ENCODE measurements at regions not wholly inside any gene's neighbourhood (a gene's known extent, or its start where the extent isn't known, plus 50 kb on each side); places are given as distances from the start of the nearest gene placed in this dataset.

DNA sequence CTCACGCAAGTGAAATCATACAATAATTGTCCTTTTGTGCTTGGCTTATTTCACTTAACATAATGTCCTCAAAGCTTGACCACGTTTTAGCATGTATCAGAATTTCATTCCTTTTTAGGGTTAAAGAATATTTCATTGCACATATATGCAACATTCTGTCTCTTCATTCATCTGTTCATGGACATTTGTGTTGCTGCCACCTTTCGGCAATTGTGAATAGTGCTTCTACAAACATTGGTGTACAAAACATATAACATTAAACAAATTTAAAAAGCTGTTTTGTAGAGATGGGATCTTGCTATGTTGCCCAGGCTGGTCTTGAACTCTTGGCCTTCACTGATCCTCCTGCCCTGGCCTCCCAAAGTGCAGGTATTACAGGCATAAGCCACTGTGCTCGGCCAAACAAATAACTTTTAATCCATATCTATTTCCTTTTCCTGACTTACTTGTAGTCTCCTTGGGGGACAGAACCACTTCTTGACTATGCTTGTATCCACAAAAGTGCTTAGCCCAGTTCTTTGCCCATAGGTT lies 209.3 kb downstream of the SLC4A3 start (continued):
- TF ChIP-seq KAT7 (CRISPR knock-in tag; IDR thresholded peaks at IDR 0.05; ENCODE audit: borderline replicate concordance), result no peak
- TF ChIP-seq SMC3 (IDR thresholded peaks at IDR 0.05; ENCODE audit: low read length), result peak; percentile 25; the same call in 1 of the 2 replicates
- TF ChIP-seq FOXA1 (IDR thresholded peaks at IDR 0.05), result no peak
- TF ChIP-seq FOXA1 (CRISPR knock-in tag; IDR thresholded peaks at IDR 0.05), result peak; percentile 59; the same call in 1 of the 2 replicates
- 0 out of 2 replicates have a peak, but pooled peaks have one; percentile 23 for TF ChIP-seq FOXA3 (CRISPR knock-in tag; IDR thresholded peaks at IDR 0.05)
- TF ChIP-seq, protein P1, sequence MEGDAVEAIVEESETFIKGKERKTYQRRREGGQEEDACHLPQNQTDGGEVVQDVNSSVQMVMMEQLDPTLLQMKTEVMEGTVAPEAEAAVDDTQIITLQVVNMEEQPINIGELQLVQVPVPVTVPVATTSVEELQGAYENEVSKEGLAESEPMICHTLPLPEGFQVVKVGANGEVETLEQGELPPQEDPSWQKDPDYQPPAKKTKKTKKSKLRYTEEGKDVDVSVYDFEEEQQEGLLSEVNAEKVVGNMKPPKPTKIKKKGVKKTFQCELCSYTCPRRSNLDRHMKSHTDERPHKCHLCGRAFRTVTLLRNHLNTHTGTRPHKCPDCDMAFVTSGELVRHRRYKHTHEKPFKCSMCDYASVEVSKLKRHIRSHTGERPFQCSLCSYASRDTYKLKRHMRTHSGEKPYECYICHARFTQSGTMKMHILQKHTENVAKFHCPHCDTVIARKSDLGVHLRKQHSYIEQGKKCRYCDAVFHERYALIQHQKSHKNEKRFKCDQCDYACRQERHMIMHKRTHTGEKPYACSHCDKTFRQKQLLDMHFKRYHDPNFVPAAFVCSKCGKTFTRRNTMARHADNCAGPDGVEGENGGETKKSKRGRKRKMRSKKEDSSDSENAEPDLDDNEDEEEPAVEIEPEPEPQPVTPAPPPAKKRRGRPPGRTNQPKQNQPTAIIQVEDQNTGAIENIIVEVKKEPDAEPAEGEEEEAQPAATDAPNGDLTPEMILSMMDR (CRISPR knock-in tag; IDR thresholded peaks at IDR 0.05), result peak; percentile 60
- no peak for TF ChIP-seq ZNF251 (CRISPR knock-in tag; IDR thresholded peaks at IDR 0.05)
- TF ChIP-seq CBX2 (IDR thresholded peaks at IDR 0.05; ENCODE audit: low read depth, low read length), result no peak
- TF ChIP-seq CBX2 (CRISPR knock-in tag; IDR thresholded peaks at IDR 0.05; ENCODE audit: low read depth), result no peak

DNA sequence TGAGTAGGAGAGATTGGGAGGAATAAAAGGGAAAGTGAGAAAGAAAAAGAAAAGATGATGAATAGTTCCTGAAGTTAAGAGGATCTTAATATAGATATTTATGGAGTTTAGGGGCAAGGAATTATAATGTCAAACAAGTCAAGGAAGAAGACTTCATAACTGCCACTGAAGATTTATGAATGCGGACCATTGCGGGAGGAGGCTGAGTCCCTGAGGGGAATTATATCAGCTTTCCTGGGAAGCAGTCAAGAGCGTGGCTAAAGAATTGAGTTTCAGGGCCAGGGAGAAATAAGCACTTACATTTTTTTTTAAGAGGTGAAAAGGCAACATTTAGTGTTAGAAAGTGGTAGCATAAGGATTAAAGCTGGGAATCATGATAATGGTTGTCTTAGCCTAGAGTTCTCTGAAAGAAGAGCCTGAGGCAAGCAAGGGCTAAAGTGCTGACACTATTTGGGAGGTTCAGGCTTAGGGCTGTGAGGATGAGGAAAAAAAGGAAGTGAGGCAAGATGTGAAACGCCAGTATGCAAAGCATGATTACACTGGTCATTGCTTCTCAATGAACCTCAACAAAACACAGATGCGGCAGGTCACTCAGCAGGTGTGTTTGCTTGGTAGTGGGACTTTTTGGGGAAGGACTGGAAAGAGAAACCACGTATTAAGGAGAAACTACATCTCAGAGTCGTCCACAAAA lies 217.1 kb downstream of the SLC4A3 start:
- FAIRE-seq (no peak), ATAC-seq (no peak), DNase-seq (ENCODE audit: low spot score) (no peak)
- in situ Hi-C loops (cut with HindIII; ENCODE audit: extremely low pct_ligation_motif_present, low pct_unique_long_range_greater_than_20kb) (no loop called here), intact Hi-C loops (cut with micrococcal nuclease; ENCODE audit: unreplicated experiment) (no loop called here)
- ChIA-PET POLR2A (no interaction called here), CTCF (ENCODE audit: low intra/inter-chr PET ratio, low total read pairs) (no interaction called here)
- no TSS peak for BruUV-seq (replicated peaks)
- WGBS (ENCODE audit: low lambda C conversion rate), result 34% methylated on average over 7 of the region's 7 CpGs
- Histone ChIP-seq H3K9ac (ENCODE audit: insufficient read depth, low read depth, low read length) (no peak overlapping the region), H3K36me3 (replicated peaks in 1 of 2; ENCODE audit: control insufficient read depth in 1 of 2, insufficient read depth in 2 of 2, low read length in 2 of 2) (no peaks in the 10 kb centered on the region), H3K4me1 (ENCODE audit: insufficient read depth, low read length) (no peaks in the 10 kb centered on the region), H2AFZ (ENCODE audit: low read length) (no peak overlapping the region), H3K27me3 (ENCODE audit: control insufficient read depth in 1 of 2, insufficient read depth in 2 of 2, low read length in 2 of 2) (no peaks in the 10 kb centered on the region; a peak in 1 of 5 replicates), H3K27ac (ENCODE audit: extremely low read length, insufficient read depth, low read length) (no peak overlapping the region), H3K4me2 (ENCODE audit: low read depth, low read length) (no peak overlapping the region), H3K4me3 (replicated peaks in 1 of 3; ENCODE audit: insufficient read depth in 1 of 3, low read depth in 2 of 3, low read length in 3 of 3) (no peak overlapping the region), H3K79me2 (ENCODE audit: insufficient read depth, low read length) (no peaks in the 10 kb centered on the region), H4K20me1 (ENCODE audit: insufficient read depth, low read length) (no peaks in the 10 kb centered on the region), H3K9me3 (ENCODE audit: low read length) (no peaks in the 10 kb centered on the region)
- no peak for TF ChIP-seq ZNF83 (CRISPR knock-in tag; IDR thresholded peaks at IDR 0.05; ENCODE audit: borderline replicate concordance)
- no peak for TF ChIP-seq ZNF891 (CRISPR knock-in tag; IDR thresholded peaks at IDR 0.05)
- no peak for TF ChIP-seq ZBTB42 (CRISPR knock-in tag; IDR thresholded peaks at IDR 0.05)
- TF ChIP-seq MAFK (conservative IDR thresholded peaks at IDR 0.05 in 1 of 2, IDR thresholded peaks at IDR 0.05 in 1 of 2; ENCODE audit: low read length in 2 of 2), result no peak
- TF ChIP-seq NFKB2 (CRISPR knock-in tag; IDR thresholded peaks at IDR 0.05; ENCODE audit: borderline replicate concordance), result no peak
- no peak for TF ChIP-seq ZNF761 (CRISPR knock-in tag; conservative IDR thresholded peaks at IDR 0.05)
- TF ChIP-seq, protein P2, sequence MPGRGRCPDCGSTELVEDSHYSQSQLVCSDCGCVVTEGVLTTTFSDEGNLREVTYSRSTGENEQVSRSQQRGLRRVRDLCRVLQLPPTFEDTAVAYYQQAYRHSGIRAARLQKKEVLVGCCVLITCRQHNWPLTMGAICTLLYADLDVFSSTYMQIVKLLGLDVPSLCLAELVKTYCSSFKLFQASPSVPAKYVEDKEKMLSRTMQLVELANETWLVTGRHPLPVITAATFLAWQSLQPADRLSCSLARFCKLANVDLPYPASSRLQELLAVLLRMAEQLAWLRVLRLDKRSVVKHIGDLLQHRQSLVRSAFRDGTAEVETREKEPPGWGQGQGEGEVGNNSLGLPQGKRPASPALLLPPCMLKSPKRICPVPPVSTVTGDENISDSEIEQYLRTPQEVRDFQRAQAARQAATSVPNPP (CRISPR knock-in tag; IDR thresholded peaks at IDR 0.05), result no peak
- no peak for TF ChIP-seq ZFP82 (CRISPR knock-in tag; IDR thresholded peaks at IDR 0.05; ENCODE audit: borderline replicate concordance)
- TF ChIP-seq HCFC1 (IDR thresholded peaks at IDR 0.05; ENCODE audit: low read depth, low read length), result no peak
- TF ChIP-seq, protein P3, sequence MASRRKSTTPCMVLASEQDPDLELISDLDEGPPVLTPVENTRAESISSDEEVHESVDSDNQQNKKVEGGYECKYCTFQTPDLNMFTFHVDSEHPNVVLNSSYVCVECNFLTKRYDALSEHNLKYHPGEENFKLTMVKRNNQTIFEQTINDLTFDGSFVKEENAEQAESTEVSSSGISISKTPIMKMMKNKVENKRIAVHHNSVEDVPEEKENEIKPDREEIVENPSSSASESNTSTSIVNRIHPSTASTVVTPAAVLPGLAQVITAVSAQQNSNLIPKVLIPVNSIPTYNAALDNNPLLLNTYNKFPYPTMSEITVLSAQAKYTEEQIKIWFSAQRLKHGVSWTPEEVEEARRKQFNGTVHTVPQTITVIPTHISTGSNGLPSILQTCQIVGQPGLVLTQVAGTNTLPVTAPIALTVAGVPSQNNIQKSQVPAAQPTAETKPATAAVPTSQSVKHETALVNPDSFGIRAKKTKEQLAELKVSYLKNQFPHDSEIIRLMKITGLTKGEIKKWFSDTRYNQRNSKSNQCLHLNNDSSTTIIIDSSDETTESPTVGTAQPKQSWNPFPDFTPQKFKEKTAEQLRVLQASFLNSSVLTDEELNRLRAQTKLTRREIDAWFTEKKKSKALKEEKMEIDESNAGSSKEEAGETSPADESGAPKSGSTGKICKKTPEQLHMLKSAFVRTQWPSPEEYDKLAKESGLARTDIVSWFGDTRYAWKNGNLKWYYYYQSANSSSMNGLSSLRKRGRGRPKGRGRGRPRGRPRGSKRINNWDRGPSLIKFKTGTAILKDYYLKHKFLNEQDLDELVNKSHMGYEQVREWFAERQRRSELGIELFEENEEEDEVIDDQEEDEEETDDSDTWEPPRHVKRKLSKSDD (CRISPR knock-in tag; IDR thresholded peaks at IDR 0.05; ENCODE audit: low read depth), result no peak
